BLaER1 treated with 17β-estradiol and CSF1 and Interleukin-3, amounts not matched to agents 10 nM and 100 nM (cell line): ENCODE measurements at regions not wholly inside any gene's neighbourhood (a gene's known extent, or its start where the extent isn't known, plus 50 kb on each side); places are given as distances from the start of the nearest gene placed in this dataset.

ENCODE experiments used
- H3K27ac ChIP-seq, 11 experiments: shearing (Covaris generic); formaldehyde crosslinking; 2 replicates each; pipeline ENCODE4 v1.8.1; 2022
- H3K27me3 ChIP-seq, 11 experiments: shearing (Covaris generic); formaldehyde crosslinking; 2 replicates each; pipeline ENCODE4 v1.8.1; 2022
- H3K36me3 ChIP-seq, 11 experiments: shearing (Covaris generic); formaldehyde crosslinking; 2 replicates each; pipeline ENCODE4 v1.8.1; 2022
- H3K4me1 ChIP-seq, 10 experiments: shearing (Covaris generic); formaldehyde crosslinking; 2 replicates each; pipeline ENCODE4 v1.8.1; 2022
- H3K4me2 ChIP-seq, 11 experiments: shearing (Covaris generic); formaldehyde crosslinking; 2 replicates each; pipeline ENCODE4 v1.8.1; 2022
- H3K4me3 ChIP-seq, 10 experiments: shearing (Covaris generic); formaldehyde crosslinking; 2 replicates each; pipeline ENCODE4 v1.8.1; 2022
- H3K9ac ChIP-seq, 11 experiments: shearing (Covaris generic); formaldehyde crosslinking; 2 replicates each; pipeline ENCODE4 v1.8.1; 2022
- H3K9me3 ChIP-seq, 11 experiments: shearing (Covaris generic); formaldehyde crosslinking; replicated peaks in 1 of 11; 2 replicates each; pipeline ENCODE4 v1.8.1; 2022
- H4K20me1 ChIP-seq, 11 experiments: shearing (Covaris generic); formaldehyde crosslinking; 2 replicates each; pipeline ENCODE4 v1.8.1; 2022
- Cebpa-rat ChIP-seq, 11 experiments: shearing (Covaris generic); IDR thresholded peaks; 2 replicates each; pipeline ENCODE4 v1.8.1; 2022

GRCh38 chr12:43117226-43117930 is 434.6 kb downstream of the ADAMTS20 start:
- Histone ChIP-seq H3K4me3 (no peak overlapping the region), H3K27ac (no peak overlapping the region), H3K4me2 (no peak overlapping the region), H3K36me3 (no peaks in the 10 kb centered on the region), H3K9me3 (no peaks in the 10 kb centered on the region), H4K20me1 (no peaks in the 10 kb centered on the region), H3K27me3 (no peaks in the 10 kb centered on the region), H3K4me1 (0 out of 20 replicates have a peak, but pooled peaks cover 0 to 2% (median 0%) of the 10 kb centered on the region in 10 experiments), H3K9ac (no peak overlapping the region)
- no peak for TF ChIP-seq Cebpa-rat (IDR thresholded peaks at IDR 0.05)

- Histone ChIP-seq H3K4me3 (no peak overlapping the region), H3K27ac (no peak overlapping the region), H4K20me1 (no peaks in the 10 kb centered on the region), H3K36me3 (no peaks in the 10 kb centered on the region), H3K4me2 (no peak overlapping the region), H3K4me1 (peaks cover 0 to 10% (median 0%) of the 10 kb centered on the region in 10 experiments; a peak in 2 of 20 replicates), H3K9ac (no peak overlapping the region), H3K9me3 (no peaks in the 10 kb centered on the region), H3K27me3 (no peaks in the 10 kb centered on the region)
- TF ChIP-seq Cebpa-rat (IDR thresholded peaks at IDR 0.05), result no peak
These were observed 436.4 kb downstream of the ADAMTS20 start for GRCh38 chr12:43115441-43116160.

- H3K27me3 ChIP-seq, result no peaks in the 10 kb centered on the region
- no peak overlapping the region for H3K4me3 ChIP-seq
- no peak for TF ChIP-seq Cebpa-rat (IDR thresholded peaks at IDR 0.05)
- H3K9ac ChIP-seq, result no peak overlapping the region
- H3K36me3 ChIP-seq, result no peaks in the 10 kb centered on the region
- H3K4me2 ChIP-seq, result no peak overlapping the region
- H3K4me1 ChIP-seq, result peaks cover 0 to 22% (median 10%) of the 10 kb centered on the region in 10 experiments; a peak in 13 of 20 replicates
- H3K27ac ChIP-seq, result no peak overlapping the region
- H4K20me1 ChIP-seq, result no peaks in the 10 kb centered on the region
- no peaks in the 10 kb centered on the region for H3K9me3 ChIP-seq
These were observed 437.7 kb downstream of the ADAMTS20 start for GRCh38 chr12:43114316-43114715.

- TF ChIP-seq Cebpa-rat (IDR thresholded peaks at IDR 0.05), result no peak
- H3K27ac ChIP-seq, result no peak overlapping the region
- H3K27me3 ChIP-seq, result no peaks in the 10 kb centered on the region
- H3K4me1 ChIP-seq, result peaks cover 0 to 29% (median 13%) of the 10 kb centered on the region in 10 experiments; a peak in 13 of 20 replicates
- H3K4me2 ChIP-seq, result no peak overlapping the region
- H3K9me3 ChIP-seq, result no peaks in the 10 kb centered on the region
- H4K20me1 ChIP-seq, result no peaks in the 10 kb centered on the region
- H3K36me3 ChIP-seq, result no peaks in the 10 kb centered on the region
- H3K4me3 ChIP-seq, result no peak overlapping the region
- no peak overlapping the region for H3K9ac ChIP-seq
These were observed 438.4 kb downstream of the ADAMTS20 start for GRCh38 chr12:43113616-43114015.

GRCh38 chr12:43113135-43113534 is 438.9 kb downstream of the ADAMTS20 start:
- H3K9ac ChIP-seq, result no peak overlapping the region
- no peak overlapping the region for H3K4me3 ChIP-seq
- peaks cover 0 to 32% (median 13%) of the 10 kb centered on the region in 10 experiments; a peak in 13 of 20 replicates for H3K4me1 ChIP-seq
- no peaks in the 10 kb centered on the region for H4K20me1 ChIP-seq
- H3K9me3 ChIP-seq, result no peaks in the 10 kb centered on the region
- no peaks in the 10 kb centered on the region for H3K36me3 ChIP-seq
- H3K4me2 ChIP-seq, result no peak overlapping the region
- no peak overlapping the region for H3K27ac ChIP-seq
- H3K27me3 ChIP-seq, result no peaks in the 10 kb centered on the region
- no peak for TF ChIP-seq Cebpa-rat (IDR thresholded peaks at IDR 0.05)

- H3K4me3 ChIP-seq, result no peak overlapping the region
- no peak overlapping the region for H3K4me2 ChIP-seq
- no peaks in the 10 kb centered on the region for H3K9me3 ChIP-seq
- no peaks in the 10 kb centered on the region for H3K36me3 ChIP-seq
- H3K4me1 ChIP-seq, result peaks cover 0 to 32% (median 13%) of the 10 kb centered on the region in 10 experiments; a peak in 13 of 20 replicates
- no peak for TF ChIP-seq Cebpa-rat (IDR thresholded peaks at IDR 0.05)
- H4K20me1 ChIP-seq, result no peaks in the 10 kb centered on the region
- H3K27ac ChIP-seq, result no peak overlapping the region
- H3K9ac ChIP-seq, result no peak overlapping the region
- no peaks in the 10 kb centered on the region for H3K27me3 ChIP-seq
These were observed 439.7 kb downstream of the ADAMTS20 start for GRCh38 chr12:43112101-43112920.

- Histone ChIP-seq H3K4me1 (peaks cover 0 to 32% (median 13%) of the 10 kb centered on the region in 10 experiments; a peak in 13 of 20 replicates), H3K4me2 (peak overlapping the region in 1 of 11 experiments; percentile 4; a peak in 1 of 22 replicates), H3K27me3 (no peaks in the 10 kb centered on the region), H3K27ac (no peak overlapping the region), H3K36me3 (no peaks in the 10 kb centered on the region), H3K4me3 (no peak overlapping the region), H4K20me1 (no peaks in the 10 kb centered on the region), H3K9me3 (no peaks in the 10 kb centered on the region), H3K9ac (no peak overlapping the region)
- TF ChIP-seq Cebpa-rat (IDR thresholded peaks at IDR 0.05), result no peak
These were observed 440.4 kb downstream of the ADAMTS20 start for GRCh38 chr12:43111608-43112007.

GRCh38 chr12:43109631-43110345 is 442.2 kb downstream of the ADAMTS20 start:
- no peaks in the 10 kb centered on the region for H3K9me3 ChIP-seq
- no peak overlapping the region for H3K4me3 ChIP-seq
- peaks cover 0 to 47% (median 23%) of the 10 kb centered on the region in 10 experiments; a peak in 15 of 20 replicates for H3K4me1 ChIP-seq
- no peaks in the 10 kb centered on the region for H3K27me3 ChIP-seq
- H3K9ac ChIP-seq, result no peak overlapping the region
- TF ChIP-seq Cebpa-rat (IDR thresholded peaks at IDR 0.05), result 0 out of 22 replicates have a peak, but pooled peaks of 1 of the 11 experiments have one; percentile 23
- no peaks in the 10 kb centered on the region for H4K20me1 ChIP-seq
- peak overlapping the region in 7 of 11 experiments; percentile 29 to 71 (median 47); a peak in 12 of 22 replicates for H3K4me2 ChIP-seq
- peak overlapping the region in 4 of 11 experiments; percentile 14 to 50 (median 40); a peak in 5 of 22 replicates for H3K27ac ChIP-seq
- H3K36me3 ChIP-seq, result no peaks in the 10 kb centered on the region
